Activated T-helper 1 cell treated with anti-CD3 and anti-CD28 coated beads, Interleukin-12 subunit alpha, Interleukin-12 subunit beta, Interleukin-2, Interleukin-4 antibody, amounts not matched to agents 30 ng/mL and 10 ng/mL and 1 ng/mL, durations not matched to agents 14 hours and 24 hours and 36 hours (primary cell): ENCODE measurements at regions not wholly inside any gene's neighbourhood (a gene's known extent, or its start where the extent isn't known, plus 50 kb on each side); places are given as distances from the start of the nearest gene placed in this dataset.

Experiments
- DNase-seq: peaks from one replicate; pipeline ENCODE4 v3.0.0; 2021; ENCODE audit warnings: low spot score
- H3K27ac Mint-ChIP-seq: one replicate; pipeline ENCODE4 v1.8.0; 2021; ENCODE audit warnings: mild to moderate bottlenecking, mixed read lengths
- H3K27me3 Mint-ChIP-seq: one replicate; pipeline ENCODE4 v1.8.0; 2022; ENCODE audit warnings: mild to moderate bottlenecking, moderate library complexity, mixed read lengths; ENCODE audit not compliant: insufficient read depth
- H3K36me3 Mint-ChIP-seq: one replicate; pipeline ENCODE4 v1.8.0; 2021; ENCODE audit warnings: low read depth, mixed read lengths
- H3K4me1 Mint-ChIP-seq: one replicate; pipeline ENCODE4 v1.8.0; 2021; ENCODE audit warnings: low read depth, mixed read lengths
- H3K4me3 Mint-ChIP-seq: one replicate; pipeline ENCODE4 v1.8.0; 2021; ENCODE audit warnings: mild to moderate bottlenecking, moderate library complexity, mixed read lengths
- H3K9me3 Mint-ChIP-seq: one replicate; pipeline ENCODE4 v1.8.0; 2021; ENCODE audit warnings: mixed read lengths
- intact Hi-C: fragments of 100-400 bp; cut with micrococcal nuclease; formaldehyde crosslinking; loops from one replicate; pipeline ENCODE4 v1.15.1; 2024

- H3K9me3 Mint-ChIP-seq = no peaks in the 10 kb centered on the region
- peaks cover 76% of the 10 kb centered on the region for H3K4me1 Mint-ChIP-seq
- no peaks in the 10 kb centered on the region for H3K36me3 Mint-ChIP-seq
- DNase-seq = no peak
- intact Hi-C loops = loop anchor here (1.0 to 10.0 kb wide), 15 partner anchors 18 to 1506 kb away; partner anchors contain the start of genes GPR88 and SLC30A7
- peaks cover 10% of the 10 kb centered on the region for H3K27me3 Mint-ChIP-seq
- H3K4me3 Mint-ChIP-seq = peak overlapping the region; percentile 53
- peak overlapping the region; percentile 67 for H3K27ac Mint-ChIP-seq
These were observed 54.2 kb downstream of the S1PR1 start for GRCh38 chr1:101290922-101291561.

DNA sequence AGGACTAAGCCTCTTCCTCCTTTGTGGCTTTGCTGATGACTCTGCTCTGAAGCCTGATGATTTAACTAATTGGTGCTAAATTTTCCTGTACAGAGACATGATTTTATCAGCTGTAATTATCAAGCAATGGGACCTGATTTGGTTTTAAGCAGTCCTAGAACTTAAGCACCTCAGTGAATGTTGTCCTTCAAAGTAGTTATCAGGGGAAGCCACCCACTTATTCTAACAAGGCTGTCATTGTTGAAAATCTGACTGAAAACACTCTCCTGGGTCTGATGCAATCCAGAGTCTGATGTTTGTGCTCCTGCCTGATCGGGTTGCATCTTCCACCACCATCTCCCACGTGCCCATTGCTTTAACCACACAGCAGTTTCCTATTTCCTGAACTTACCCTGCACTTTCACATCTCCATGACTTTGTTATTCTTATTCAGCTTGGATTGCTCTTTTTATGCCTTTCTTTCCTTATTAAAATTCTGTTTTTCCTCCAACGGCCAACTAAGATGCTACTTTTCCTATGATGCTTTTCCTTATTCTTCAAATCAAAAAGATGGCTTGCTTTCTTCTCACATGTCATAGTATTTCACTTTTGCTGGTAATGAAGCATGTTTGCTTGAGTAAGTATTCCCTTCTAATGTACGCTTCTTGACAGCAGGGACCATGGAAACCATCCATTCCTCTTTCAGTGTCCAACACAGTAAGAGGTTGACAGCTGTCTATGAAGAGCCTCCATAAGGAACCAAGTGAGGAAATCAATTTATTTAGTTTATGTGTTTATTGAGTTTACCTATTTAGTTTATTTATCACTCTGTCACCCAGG is 55.0 kb downstream of the S1PR1 start:
- Mint-ChIP-seq H3K9me3 (no peaks in the 10 kb centered on the region), H3K4me1 (peaks cover 74% of the 10 kb centered on the region), H3K27me3 (peaks cover 13% of the 10 kb centered on the region), H3K4me3 (peak overlapping the region; percentile 19), H3K36me3 (no peaks in the 10 kb centered on the region), H3K27ac (peak overlapping the region; percentile 67)
- intact Hi-C loops = loop anchor here (1.0 to 10.0 kb wide), 15 partner anchors 18 to 1507 kb away; partner anchors contain the start of genes GPR88 and SLC30A7
- DNase-seq = peak; percentile 42

DNA sequence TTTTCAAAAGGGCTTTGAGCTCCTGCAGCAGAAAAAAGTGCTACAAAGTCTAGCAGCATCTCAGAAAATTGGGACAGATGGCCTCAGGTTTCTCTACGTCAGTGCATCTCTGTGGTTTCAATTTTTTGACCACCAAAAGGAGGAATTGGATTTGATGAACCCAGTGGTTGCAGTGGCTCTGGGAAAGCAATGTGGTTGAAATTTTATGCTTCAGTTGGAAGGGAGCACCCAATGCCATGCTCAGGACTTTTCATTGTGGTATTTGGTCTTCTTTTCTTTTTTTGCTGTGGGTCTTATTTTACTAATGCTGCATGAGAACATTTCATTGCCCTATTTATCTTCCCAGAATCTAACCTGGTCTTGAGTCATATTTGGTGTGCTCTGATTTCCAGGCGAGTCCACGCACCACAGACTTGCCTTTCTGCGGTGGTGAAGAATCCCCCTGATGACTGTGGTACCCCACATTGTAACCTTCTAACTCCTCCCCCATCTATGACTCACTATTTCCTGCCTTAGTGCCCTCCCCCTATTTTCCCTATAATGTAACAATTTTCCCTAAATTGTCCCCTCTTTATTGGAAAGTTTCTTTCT is 56.7 kb downstream of the S1PR1 start:
- Mint-ChIP-seq H3K27me3 (peaks cover 13% of the 10 kb centered on the region), H3K9me3 (no peaks in the 10 kb centered on the region), H3K27ac (peak overlapping the region; percentile 90), H3K36me3 (peaks cover 2% of the 10 kb centered on the region), H3K4me3 (peak overlapping the region; percentile 34), H3K4me1 (peaks cover 71% of the 10 kb centered on the region)
- peak; percentile 37 for DNase-seq
- intact Hi-C loops = loop anchor here (1.0 to 10.0 kb wide), 5 partner anchors 64 to 1509 kb away; partner anchors contain the start of gene GPR88

DNA sequence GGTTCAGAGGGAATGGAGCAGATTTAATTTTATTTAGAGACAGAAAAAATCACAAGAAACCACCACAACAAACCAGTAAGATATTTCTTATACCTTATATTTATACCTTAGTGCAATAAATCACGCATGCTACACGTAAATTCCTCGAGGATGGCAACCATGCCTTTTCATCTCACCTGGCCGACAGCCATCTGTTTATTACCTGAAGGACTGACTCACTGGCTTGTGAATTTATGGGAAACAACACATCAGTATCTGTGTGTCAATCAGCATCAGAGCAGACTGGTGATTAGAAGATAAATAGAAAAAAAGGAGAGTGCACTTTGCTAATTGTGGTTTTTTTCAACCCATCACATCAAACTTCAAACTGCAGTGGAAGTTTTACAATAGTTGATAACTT is 58.4 kb downstream of the S1PR1 start:
- Mint-ChIP-seq H3K36me3 (peaks cover 2% of the 10 kb centered on the region), H3K27me3 (peaks cover 11% of the 10 kb centered on the region), H3K9me3 (no peaks in the 10 kb centered on the region), H3K4me3 (no peak overlapping the region), H3K4me1 (peaks cover 60% of the 10 kb centered on the region), H3K27ac (no peak overlapping the region)
- no peak for DNase-seq
- intact Hi-C loops = loop anchor here (10.0 kb wide), 2 partner anchors 760 to 1510 kb away; partner anchors contain the start of gene GPR88

- DNase-seq = no peak
- H3K4me3 Mint-ChIP-seq = no peak overlapping the region
- H3K27ac Mint-ChIP-seq = no peak overlapping the region
- peaks cover 21% of the 10 kb centered on the region for H3K27me3 Mint-ChIP-seq
- intact Hi-C loops = loop anchor here (10.0 kb wide), 2 partner anchors 764 to 1514 kb away; partner anchors contain the start of gene GPR88
- no peaks in the 10 kb centered on the region for H3K9me3 Mint-ChIP-seq
- peaks cover 29% of the 10 kb centered on the region for H3K4me1 Mint-ChIP-seq
- H3K36me3 Mint-ChIP-seq = peaks cover 3% of the 10 kb centered on the region
These were observed 61.8 kb downstream of the S1PR1 start for GRCh38 chr1:101298663-101299062.

- intact Hi-C loops = loop anchor here (10.0 kb wide), 2 partner anchors 764 to 1514 kb away; partner anchors contain the start of gene GPR88
- H3K9me3 Mint-ChIP-seq = no peaks in the 10 kb centered on the region
- peaks cover 25% of the 10 kb centered on the region for H3K4me1 Mint-ChIP-seq
- peaks cover 3% of the 10 kb centered on the region for H3K36me3 Mint-ChIP-seq
- H3K27me3 Mint-ChIP-seq = peaks cover 18% of the 10 kb centered on the region
- no peak overlapping the region for H3K27ac Mint-ChIP-seq
- DNase-seq = no peak
- no peak overlapping the region for H3K4me3 Mint-ChIP-seq
These were observed 62.3 kb downstream of the S1PR1 start for GRCh38 chr1:101299141-101299540.

DNA sequence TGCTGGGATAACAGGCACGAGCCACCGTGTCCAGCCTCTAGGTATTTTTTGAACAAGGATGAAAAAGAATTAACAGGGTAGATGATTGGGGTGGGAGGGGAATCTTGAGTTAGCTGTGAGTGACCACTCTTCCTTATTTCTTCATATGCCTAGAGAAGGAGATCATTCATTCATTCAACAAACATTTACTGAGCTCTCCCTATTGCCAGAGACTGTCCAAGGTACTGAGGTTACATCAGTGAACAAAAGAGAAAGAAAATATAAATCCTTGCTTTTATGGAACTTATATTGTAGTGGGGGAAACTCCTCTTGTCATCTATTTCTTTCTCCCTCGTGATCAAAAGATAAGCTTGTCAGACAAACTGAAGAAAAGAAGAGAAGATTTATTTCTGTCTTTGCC is 62.9 kb downstream of the S1PR1 start:
- Mint-ChIP-seq H3K4me1 (peaks cover 24% of the 10 kb centered on the region), H3K27ac (no peak overlapping the region), H3K4me3 (no peak overlapping the region)

DNA sequence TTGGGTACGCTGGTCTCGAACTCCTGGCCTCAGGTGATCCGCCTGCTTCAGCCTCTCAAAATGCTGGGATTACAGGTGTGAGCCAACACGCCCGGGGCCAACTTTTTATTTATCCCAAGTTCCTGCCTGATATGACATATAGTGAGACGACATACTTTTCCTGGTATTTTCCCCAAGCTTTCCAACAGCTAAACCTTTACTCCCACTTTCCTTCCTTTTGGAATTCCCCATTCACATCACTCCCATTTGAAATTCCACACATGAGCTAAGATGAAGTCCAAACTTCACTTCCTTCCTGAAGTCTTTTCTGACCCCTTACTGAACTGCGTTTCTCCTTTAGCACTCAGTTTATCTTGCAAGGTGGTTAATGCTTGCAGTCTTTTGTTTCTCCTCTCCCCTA is 64.1 kb downstream of the S1PR1 start:
- H3K4me1 Mint-ChIP-seq = peaks cover 12% of the 10 kb centered on the region
- no peak overlapping the region for H3K27ac Mint-ChIP-seq
- peaks cover 14% of the 10 kb centered on the region for H3K27me3 Mint-ChIP-seq

More for the DNA sequence above, 62.9 kb downstream of the S1PR1 start:
- Mint-ChIP-seq H3K36me3 (peaks cover 3% of the 10 kb centered on the region), H3K27me3 (peaks cover 20% of the 10 kb centered on the region), H3K9me3 (no peaks in the 10 kb centered on the region)
- no peak for DNase-seq
- intact Hi-C loops = loop anchor here (10.0 kb wide), 2 partner anchors 765 to 1515 kb away; partner anchors contain the start of gene GPR88

DNA sequence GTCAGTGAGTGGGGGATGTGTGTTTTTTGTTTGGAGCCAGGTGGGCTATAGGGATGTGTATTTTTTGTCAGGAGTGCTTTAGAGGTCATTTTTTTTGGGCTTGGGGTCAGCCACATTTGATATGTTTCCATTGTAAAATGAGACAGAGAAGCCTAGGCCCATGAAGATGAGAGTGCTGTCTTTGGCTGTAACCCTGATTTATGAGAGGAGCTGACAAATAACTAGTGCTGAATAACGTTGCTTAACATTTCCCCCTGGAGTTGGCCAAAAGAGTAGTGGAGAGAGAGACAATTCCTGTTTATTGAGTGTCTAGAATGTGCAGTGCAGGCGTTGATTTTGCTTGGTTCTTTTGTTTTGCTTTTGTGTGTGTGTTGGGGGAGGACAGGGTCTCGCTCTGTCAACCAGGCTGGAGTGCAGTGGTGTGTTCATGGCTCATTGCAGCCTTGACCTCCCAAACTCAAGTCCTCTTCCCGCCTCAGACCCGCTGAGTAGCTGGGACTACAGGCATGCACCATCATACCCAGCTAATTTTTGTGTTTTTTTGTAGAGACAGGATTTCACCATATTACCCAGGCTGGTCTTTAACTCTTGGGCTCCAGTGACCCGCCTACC is 64.7 kb downstream of the S1PR1 start:
- Mint-ChIP-seq H3K9me3 (no peaks in the 10 kb centered on the region), H3K4me1 (peaks cover 7% of the 10 kb centered on the region)
- intact Hi-C loops = no loop called here

More for the DNA sequence above, 64.1 kb downstream of the S1PR1 start:
- Mint-ChIP-seq H3K4me3 (no peak overlapping the region), H3K9me3 (no peaks in the 10 kb centered on the region), H3K36me3 (peaks cover 3% of the 10 kb centered on the region)
- no peak for DNase-seq
- intact Hi-C loops = no loop called here

DNA sequence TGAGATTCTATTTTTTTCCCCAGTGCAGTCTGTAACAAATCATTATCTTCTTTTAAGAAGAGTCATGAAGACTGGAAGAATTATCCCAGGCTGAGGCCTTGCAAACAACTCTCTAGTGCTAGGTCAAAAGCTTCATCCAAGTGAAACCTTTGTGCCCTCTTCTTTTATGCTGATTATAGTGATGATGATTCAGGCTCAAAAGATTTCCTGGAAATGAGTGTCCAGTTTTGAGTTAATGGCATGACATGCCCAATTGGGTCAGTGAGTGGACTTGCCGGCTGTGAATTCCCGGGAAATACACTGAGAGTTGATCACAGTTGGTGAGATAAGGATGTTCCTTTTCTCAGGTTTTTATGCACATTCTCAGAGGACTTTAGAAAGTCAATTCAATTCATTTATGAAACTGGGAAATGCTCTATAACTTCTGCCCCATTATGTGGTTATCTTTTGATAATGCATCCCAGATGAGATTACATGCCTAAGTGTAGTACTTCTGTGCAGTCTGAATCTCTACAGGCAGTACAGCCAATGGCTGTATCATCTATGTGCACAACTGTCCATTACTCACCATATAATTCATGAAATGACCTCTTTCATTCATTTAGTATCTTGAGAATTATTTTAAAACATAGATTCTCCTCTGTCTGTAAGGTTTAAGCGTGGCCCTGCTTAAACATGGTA is 66.2 kb downstream of the S1PR1 start:
- peaks cover 11% of the 10 kb centered on the region for H3K27me3 Mint-ChIP-seq
- no peak overlapping the region for H3K4me3 Mint-ChIP-seq
- H3K9me3 Mint-ChIP-seq = no peaks in the 10 kb centered on the region
- DNase-seq = no peak
- H3K36me3 Mint-ChIP-seq = peaks cover 3% of the 10 kb centered on the region
- intact Hi-C loops = no loop called here
- H3K27ac Mint-ChIP-seq = no peak overlapping the region
- peaks cover 8% of the 10 kb centered on the region for H3K4me1 Mint-ChIP-seq

More for the DNA sequence above, 64.7 kb downstream of the S1PR1 start:
- H3K4me3 Mint-ChIP-seq = no peak overlapping the region
- peaks cover 11% of the 10 kb centered on the region for H3K27me3 Mint-ChIP-seq
- H3K36me3 Mint-ChIP-seq = peaks cover 3% of the 10 kb centered on the region
- no peak for DNase-seq
- H3K27ac Mint-ChIP-seq = no peak overlapping the region

- no peak overlapping the region for H3K27ac Mint-ChIP-seq
- peaks cover 2% of the 10 kb centered on the region for H3K27me3 Mint-ChIP-seq
- intact Hi-C loops = loop anchor here (2.0 kb wide), 1 partner anchor 199 kb away; no protein-coding TSS in a partner anchor
- no peaks in the 10 kb centered on the region for H3K36me3 Mint-ChIP-seq
- H3K4me1 Mint-ChIP-seq = peaks cover 60% of the 10 kb centered on the region
- no peak for DNase-seq
- H3K4me3 Mint-ChIP-seq = no peak overlapping the region
- H3K9me3 Mint-ChIP-seq = no peaks in the 10 kb centered on the region
These were observed 71.3 kb downstream of the S1PR1 start for GRCh38 chr1:101307985-101308689.
